Heart left ventricle (tissue), 16 donors: ENCODE measurements at regions not wholly inside any gene's neighbourhood (a gene's known extent, or its start where the extent isn't known, plus 50 kb on each side); places are given as distances from the start of the nearest gene placed in this dataset.

Experiments used
- ATAC-seq, 4 donors: fragments of 200-7000 bp; cut with Tn5 transposase; one replicate each; pipeline ENCODE4 v1.9.1; 2020 to 2022; ENCODE audit warnings: moderate library complexity in 4 of 4, mild to moderate bottlenecking in 3 of 4, moderate number of reproducible peaks in 1 of 4
- DNase-seq, 5 donors: peaks; one replicate each; pipeline ENCODE4 v3.0.0-alpha.2; 2020
- H3K27ac ChIP-seq, 12 donors: fragments of 200-600 bp; sonication (generic) in 4 of 12; one replicate each; pipeline versions ENCODE4 v1.5.0 to v1.8.0; 2016 to 2022; ENCODE audit warnings: mild to moderate bottlenecking in 2 of 12
- H3K27me3 ChIP-seq, 9 donors: fragments of 200-600 bp; sonication (generic) in 2 of 9; one replicate each; pipeline versions ENCODE4 v1.5.1 to v1.8.0; 2016 to 2022; ENCODE audit warnings: mild to moderate bottlenecking in 3 of 9
- H3K36me3 ChIP-seq, 9 donors: fragments of 200-600 bp; sonication (generic) in 2 of 9; one replicate each; pipeline versions ENCODE4 v1.5.0 to v1.8.0; 2018 to 2022; ENCODE audit warnings: mild to moderate bottlenecking in 2 of 9
- H3K4me1 ChIP-seq, 12 donors: fragments of 200-600 bp; sonication (generic) in 4 of 12; one replicate each; pipeline versions ENCODE4 v1.5.0 to v1.8.0; 2016 to 2022; ENCODE audit warnings: mild to moderate bottlenecking in 3 of 12
- H3K4me3 ChIP-seq, 12 donors: fragments of 200-600 bp; sonication (generic) in 4 of 12; one replicate each; pipeline versions ENCODE4 v1.5.0 to v1.8.0; 2017 to 2022; ENCODE audit warnings: mild to moderate bottlenecking in 9 of 12, moderate library complexity in 4 of 12
- H3K9me3 ChIP-seq, 12 donors: fragments of 200-600 bp; sonication (generic) in 4 of 12; one replicate each; pipeline versions ENCODE4 v1.5.0 to v1.8.0; 2016 to 2022; ENCODE audit warnings: mild to moderate bottlenecking in 1 of 12
- POLR2A ChIP-seq, 2 donors: fragments of 450-650 bp; IDR thresholded peaks; one replicate each; pipeline ENCODE4 v1.6.1; 2017; ENCODE audit warnings: antibody characterized with exemption in 2 of 2, mild to moderate bottlenecking in 2 of 2, moderate library complexity in 2 of 2
- WGBS, 4 donors: extraction: QIAGEN DNeasy Blood & Tissue Kit in 2 of 4; methylation state at CpG; one replicate each; pipeline versions ENCODE4 v1.1.5 to v1.1.7; 2013 to 2018; 5-methylcytosine and 5-hydroxymethylcytosine counted together
- intact Hi-C, 10 donors: fragments of 100-400 bp; cut with DNase I; formaldehyde crosslinking; loops; one replicate each; pipeline versions ENCODE4 v1.11.1 to v1.14.2; 2022
- TF ChIP-seq, protein P1 (sequence below), 12 donors: fragments of 200-600 bp; sonication (generic) in 4 of 12; IDR thresholded peaks; one replicate each; pipeline versions ENCODE4 v1.5.0 to v1.8.0; 2018 to 2022; ENCODE audit warnings: antibody characterized with exemption in 12 of 12, mild to moderate bottlenecking in 5 of 12
- donor health status: ischemic (EF 13 %, LVEDD 7.1; RV severe dilation, severe dysfunction).
- donor health status: healthy with polysubstance abuse.
- donor health status: DM: no; HTN: yes; CAD: no.
- donor health status: DM: no; HTN: no; CAD: no.
- donor health status: ischemic (EF 25% LVEDD 6.9; RV normal size, moderate dysfunction).
- donor health status: ischemic (EF 25% LVEDD 5.7; RV mildly dilated, moderate dysfunction).
- donor health status: healthy.
- donor health status: DM: yes; HTN: yes; CAD: no.
- donor health status: ischemic (EF 35%, LVEDD 5.7; RV mildly dilated, moderate dysfunction).
- donor health status: nonischemic (EF 11% LVEDD 7.7; RV severe dilation, severe dysfunction).
- donor health status: DM: yes; HTN: yes; CAD: no.
- donor health status: PGD.
- donor health status: ischemic (EF 29% LVEDD 5.4; RV normal size, mild dysfunction).
- donor health status: nonischemic (EF 23%, LVEDD 6.1; RV moderate dilation, normal function).

DNA sequence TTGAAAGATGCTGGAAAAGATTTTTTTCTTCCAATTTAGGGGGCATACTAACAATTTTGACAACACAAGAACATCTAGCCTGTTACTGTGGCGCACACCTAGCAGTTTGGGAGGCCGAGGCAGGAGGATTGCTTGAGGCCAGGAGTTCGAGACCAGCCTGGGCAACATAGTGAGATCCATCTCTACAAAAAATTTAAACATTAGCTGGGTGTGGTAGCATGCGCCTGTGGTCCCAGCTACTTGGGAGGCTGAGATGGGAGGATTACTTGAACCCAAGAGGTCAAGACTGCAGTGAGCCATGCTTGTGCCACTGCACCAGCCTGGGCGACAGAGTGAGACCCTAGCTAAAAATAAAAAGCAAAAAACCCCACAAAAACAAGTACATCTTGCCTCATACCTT lies 168.8 kb downstream of the TANC2 start:
- H3K27me3 ChIP-seq: no peaks in the 10 kb centered on the region
- TF ChIP-seq, protein P1, sequence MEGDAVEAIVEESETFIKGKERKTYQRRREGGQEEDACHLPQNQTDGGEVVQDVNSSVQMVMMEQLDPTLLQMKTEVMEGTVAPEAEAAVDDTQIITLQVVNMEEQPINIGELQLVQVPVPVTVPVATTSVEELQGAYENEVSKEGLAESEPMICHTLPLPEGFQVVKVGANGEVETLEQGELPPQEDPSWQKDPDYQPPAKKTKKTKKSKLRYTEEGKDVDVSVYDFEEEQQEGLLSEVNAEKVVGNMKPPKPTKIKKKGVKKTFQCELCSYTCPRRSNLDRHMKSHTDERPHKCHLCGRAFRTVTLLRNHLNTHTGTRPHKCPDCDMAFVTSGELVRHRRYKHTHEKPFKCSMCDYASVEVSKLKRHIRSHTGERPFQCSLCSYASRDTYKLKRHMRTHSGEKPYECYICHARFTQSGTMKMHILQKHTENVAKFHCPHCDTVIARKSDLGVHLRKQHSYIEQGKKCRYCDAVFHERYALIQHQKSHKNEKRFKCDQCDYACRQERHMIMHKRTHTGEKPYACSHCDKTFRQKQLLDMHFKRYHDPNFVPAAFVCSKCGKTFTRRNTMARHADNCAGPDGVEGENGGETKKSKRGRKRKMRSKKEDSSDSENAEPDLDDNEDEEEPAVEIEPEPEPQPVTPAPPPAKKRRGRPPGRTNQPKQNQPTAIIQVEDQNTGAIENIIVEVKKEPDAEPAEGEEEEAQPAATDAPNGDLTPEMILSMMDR (IDR thresholded peaks at IDR 0.05): no peak
- no peak for TF ChIP-seq POLR2A (IDR thresholded peaks at IDR 0.05)
- ATAC-seq (no peak), DNase-seq (no peak)
- no peak overlapping the region for H3K27ac ChIP-seq
- H3K9me3 ChIP-seq: no peaks in the 10 kb centered on the region
- H3K4me1 ChIP-seq: peaks cover 0 to 1% (median 0%) of the 10 kb centered on the region in 12 donors
- intact Hi-C loops: no loop called here
- H3K4me3 ChIP-seq: no peak overlapping the region
- H3K36me3 ChIP-seq: no peaks in the 10 kb centered on the region
- 97 to 99% (median 98%) methylated on average over 5 of the region's 5 CpGs for WGBS, 4 donors

DNA sequence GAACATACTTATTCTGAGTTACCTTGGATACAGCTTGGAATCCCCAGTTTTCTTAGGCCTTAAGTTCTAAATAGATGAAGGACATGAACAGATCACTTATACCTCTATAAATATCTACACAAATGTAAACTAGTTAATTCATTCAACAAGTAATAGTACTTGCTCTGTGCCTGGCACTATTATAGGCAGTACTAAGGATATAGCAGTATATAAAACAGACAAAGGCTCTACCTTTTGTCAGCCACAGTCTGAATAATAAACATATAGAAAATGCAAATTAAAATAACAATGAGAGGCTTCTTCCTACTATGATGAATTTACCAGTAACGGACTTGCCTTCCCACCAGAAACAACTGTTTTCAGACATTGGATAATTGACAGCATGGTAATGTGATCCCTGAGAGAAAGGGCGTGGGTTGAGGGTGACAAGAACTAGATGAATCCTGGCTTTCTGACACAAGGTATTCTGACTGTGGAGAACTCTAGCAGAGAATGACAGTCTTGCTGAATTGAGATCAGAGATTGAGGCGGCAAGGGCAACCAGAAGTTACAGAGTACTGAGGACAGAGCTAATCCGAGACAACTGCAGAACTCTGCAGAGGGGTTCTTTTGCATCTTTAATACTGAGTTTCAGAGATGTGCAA lies 170.5 kb downstream of the TANC2 start:
- 91 to 96% (median 95%) methylated on average over 4 of the region's 4 CpGs for WGBS, 4 donors
- H3K9me3 ChIP-seq: no peaks in the 10 kb centered on the region
- H3K4me3 ChIP-seq: no peak overlapping the region
- no peak for ATAC-seq
- no peak for DNase-seq
- intact Hi-C loops: no loop called here
- H3K4me1 ChIP-seq: peaks cover 0 to 4% (median 0%) of the 10 kb centered on the region in 12 donors
- H3K27ac ChIP-seq: no peak overlapping the region
- no peaks in the 10 kb centered on the region for H3K36me3 ChIP-seq
- TF ChIP-seq, protein P1 (IDR thresholded peaks at IDR 0.05): no peak
- TF ChIP-seq POLR2A (IDR thresholded peaks at IDR 0.05): no peak
- no peaks in the 10 kb centered on the region for H3K27me3 ChIP-seq

DNA sequence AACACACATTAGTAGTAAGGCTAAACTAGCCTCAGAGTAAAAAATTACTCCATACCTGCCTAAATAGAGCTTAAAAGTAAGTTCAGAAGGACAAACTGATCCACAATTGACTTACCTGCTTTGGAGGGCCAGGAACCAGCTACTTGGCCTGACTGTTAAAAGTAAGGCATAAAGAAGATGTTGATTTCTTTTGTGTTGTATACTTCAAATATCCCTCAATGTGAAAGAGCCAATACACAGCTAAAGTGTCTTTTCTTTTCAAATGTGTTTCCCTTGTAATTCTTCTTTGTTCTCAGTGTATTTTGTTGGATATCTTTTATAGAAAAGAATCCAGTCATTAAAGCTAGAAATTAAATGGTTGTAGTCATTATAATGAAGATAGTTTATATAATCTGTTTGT lies 171.1 kb downstream of the TANC2 start:
- H3K9me3 ChIP-seq: no peaks in the 10 kb centered on the region
- intact Hi-C loops: no loop called here
- no peaks in the 10 kb centered on the region for H3K36me3 ChIP-seq
- no peak overlapping the region for H3K27ac ChIP-seq
- no peak overlapping the region for H3K4me3 ChIP-seq
- H3K27me3 ChIP-seq: no peaks in the 10 kb centered on the region
- no peak for TF ChIP-seq POLR2A (IDR thresholded peaks at IDR 0.05)
- TF ChIP-seq, protein P1 (IDR thresholded peaks at IDR 0.05): no peak
- peaks cover 0 to 4% (median 0%) of the 10 kb centered on the region in 12 donors for H3K4me1 ChIP-seq
- DNase-seq (no peak), ATAC-seq (no peak)

DNA sequence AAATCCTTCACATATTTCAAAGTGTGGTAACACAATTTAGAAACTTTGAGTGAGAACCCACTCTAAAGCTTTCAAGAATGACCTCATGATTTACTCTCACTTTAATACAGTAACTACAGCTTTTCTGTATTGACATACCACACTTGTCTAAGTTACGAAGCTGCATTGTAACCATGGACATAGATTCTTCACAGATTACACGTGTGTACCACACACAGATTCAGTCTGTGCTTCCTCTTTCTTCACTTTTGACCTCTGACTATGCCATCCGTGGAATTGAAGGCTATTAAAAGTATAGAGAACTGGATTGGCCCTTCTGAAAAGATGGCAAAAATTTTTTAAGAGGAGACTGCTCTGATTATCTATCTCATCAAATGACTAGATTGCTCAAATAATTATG lies 172.7 kb downstream of the TANC2 start:
- H3K4me3 ChIP-seq: no peak overlapping the region
- no peak for ATAC-seq
- 69 to 80% (median 75%) methylated on average over 3 of the region's 3 CpGs for WGBS, 4 donors

More for the DNA sequence above, 172.7 kb downstream of the TANC2 start:
- no peak for TF ChIP-seq POLR2A (IDR thresholded peaks at IDR 0.05)
- TF ChIP-seq, protein P1 (IDR thresholded peaks at IDR 0.05): no peak
- Histone ChIP-seq H3K27ac (no peak overlapping the region), H3K36me3 (no peaks in the 10 kb centered on the region), H3K4me1 (peaks cover 0 to 4% (median 0%) of the 10 kb centered on the region in 12 donors), H3K27me3 (no peaks in the 10 kb centered on the region), H3K9me3 (no peaks in the 10 kb centered on the region)
- no peak for DNase-seq
- intact Hi-C loops: no loop called here
